Esophagus muscularis mucosa (tissue), 4 donors: ENCODE measurements at regions not wholly inside any gene's neighbourhood (a gene's known extent, or its start where the extent isn't known, plus 50 kb on each side); places are given as distances from the start of the nearest gene placed in this dataset.

Experiments
- DNase-seq: peaks from one replicate; pipeline ENCODE4 v3.0.0-alpha.2; 2017; ENCODE audit errors: extremely low spot score
- H3K27ac ChIP-seq, 4 donors: fragments of 200-600 bp; sonication (generic); replicated peaks in 1 of 4; 1 replicate in 3 of 4; 2 replicates in 1 of 4; pipeline ENCODE4 v1.5.1; 2016 to 2019; ENCODE audit warnings: mild to moderate bottlenecking in 1 of 4
- H3K27me3 ChIP-seq, 4 donors: fragments of 200-600 bp; sonication (generic); one replicate each; pipeline versions ENCODE4 v1.5.1 to v1.6.0; 2016 to 2019
- H3K36me3 ChIP-seq, 4 donors: fragments of 200-600 bp; sonication (generic); one replicate each; pipeline ENCODE4 v1.5.1; 2016 to 2019
- H3K4me1 ChIP-seq, 4 donors: fragments of 200-600 bp; sonication (generic); one replicate each; pipeline ENCODE4 v1.5.1; 2016 to 2019
- H3K4me3 ChIP-seq, 4 donors: fragments of 200-600 bp; sonication (generic); 1 replicate in 2 of 4; 2 replicates in 2 of 4; pipeline ENCODE4 v1.5.1; 2016 to 2019; ENCODE audit warnings: mild to moderate bottlenecking in 4 of 4, moderate library complexity in 1 of 4
- H3K9me3 ChIP-seq, 4 donors: fragments of 200-600 bp; sonication (generic); 1 replicate in 3 of 4; 2 replicates in 1 of 4; pipeline ENCODE4 v1.5.1; 2016 to 2019
- CTCF ChIP-seq, 3 experiments: fragments of 200-600 bp in 2 of 3; fragments of 450-650 bp in 1 of 3; sonication (generic) in 2 of 3; IDR thresholded peaks; one replicate each; pipeline ENCODE4 v1.5.1; 2017 to 2019; ENCODE audit warnings: antibody characterized with exemption in 3 of 3, mild to moderate bottlenecking in 2 of 3, moderate library complexity in 1 of 3
- EP300 ChIP-seq: sonication (generic); formaldehyde crosslinking; IDR thresholded peaks from one replicate; pipeline ENCODE4 v1.6.1; 2017; ENCODE audit warnings: antibody characterized with exemption
- POLR2A ChIP-seq: fragments of 450-650 bp; IDR thresholded peaks from one replicate; pipeline ENCODE4 v1.6.1; 2017; ENCODE audit warnings: antibody characterized with exemption, moderate library complexity, mild to moderate bottlenecking, low read depth
- POLR2AphosphoS5 ChIP-seq, 2 donors: sonication (generic); formaldehyde crosslinking; IDR thresholded peaks; one replicate each; pipeline ENCODE4 v1.6.1; 2017; ENCODE audit warnings: antibody characterized with exemption in 2 of 2
- WGBS: methylation state at CpG from one replicate; pipeline ENCODE4 v1.1.5; 2018; 5-methylcytosine and 5-hydroxymethylcytosine counted together
- intact Hi-C: fragments of 100-400 bp; cut with DNase I; formaldehyde crosslinking; loops from one replicate; pipeline ENCODE4 v1.15.1; 2023

- H3K4me1 ChIP-seq = no peaks in the 10 kb centered on the region
- no peak for DNase-seq
- WGBS = 67% methylated on average over 1 of the region's 1 CpG
- no peak overlapping the region for H3K4me3 ChIP-seq
- TF ChIP-seq CTCF (IDR thresholded peaks at IDR 0.05) (no peak), POLR2AphosphoS5 (IDR thresholded peaks at IDR 0.05) (no peak), EP300 (no peak), POLR2A (no peak)
- H3K9me3 ChIP-seq = no peaks in the 10 kb centered on the region
- no peaks in the 10 kb centered on the region for H3K36me3 ChIP-seq
- H3K27ac ChIP-seq = no peak overlapping the region
- no peaks in the 10 kb centered on the region for H3K27me3 ChIP-seq
- intact Hi-C loops = no loop called here
Measured at GRCh38 chr21:31397939-31398338, 53.9 kb upstream of the TIAM1 start.

GRCh38 chr21:31397515-31397926 lies 53.5 kb upstream of the TIAM1 start:
- Histone ChIP-seq H3K4me1 (no peaks in the 10 kb centered on the region), H3K27me3 (no peaks in the 10 kb centered on the region), H3K9me3 (no peaks in the 10 kb centered on the region), H3K36me3 (no peaks in the 10 kb centered on the region), H3K27ac (no peak overlapping the region), H3K4me3 (no peak overlapping the region)
- TF ChIP-seq CTCF (IDR thresholded peaks at IDR 0.05) (no peak), POLR2AphosphoS5 (IDR thresholded peaks at IDR 0.05) (no peak), POLR2A (no peak), EP300 (no peak)
- intact Hi-C loops = no loop called here
- WGBS = 26% methylated on average over 5 of the region's 5 CpGs
- DNase-seq = no peak

- no peak for DNase-seq
- Histone ChIP-seq H3K27me3 (no peaks in the 10 kb centered on the region), H3K4me1 (no peaks in the 10 kb centered on the region), H3K36me3 (no peaks in the 10 kb centered on the region), H3K27ac (no peak overlapping the region), H3K4me3 (no peak overlapping the region), H3K9me3 (no peaks in the 10 kb centered on the region)
- WGBS = 81% methylated on average over 5 of the region's 5 CpGs
- TF ChIP-seq CTCF (IDR thresholded peaks at IDR 0.05) (no peak), POLR2AphosphoS5 (IDR thresholded peaks at IDR 0.05) (no peak), POLR2A (no peak), EP300 (no peak)
- intact Hi-C loops = no loop called here
Measured at GRCh38 chr21:31397030-31397429, 53.0 kb upstream of the TIAM1 start.

- H3K9me3 ChIP-seq = no peaks in the 10 kb centered on the region
- no peaks in the 10 kb centered on the region for H3K36me3 ChIP-seq
- TF ChIP-seq EP300 (no peak), POLR2A (no peak), CTCF (IDR thresholded peaks at IDR 0.05) (no peak), POLR2AphosphoS5 (IDR thresholded peaks at IDR 0.05) (no peak)
- no peaks in the 10 kb centered on the region for H3K27me3 ChIP-seq
- no peak overlapping the region for H3K27ac ChIP-seq
- H3K4me3 ChIP-seq = no peak overlapping the region
- 93% methylated on average over 4 of the region's 4 CpGs for WGBS
- DNase-seq = no peak
- intact Hi-C loops = no loop called here
- H3K4me1 ChIP-seq = no peaks in the 10 kb centered on the region
Measured at GRCh38 chr21:31396399-31396798, 52.3 kb upstream of the TIAM1 start.

GRCh38 chr21:31395791-31396190 lies 51.7 kb upstream of the TIAM1 start:
- H3K36me3 ChIP-seq = no peaks in the 10 kb centered on the region
- no peak for TF ChIP-seq POLR2AphosphoS5 (IDR thresholded peaks at IDR 0.05)
- WGBS = 89% methylated on average over 2 of the region's 2 CpGs

More at GRCh38 chr21:31395791-31396190, 51.7 kb upstream of the TIAM1 start:
- no peak overlapping the region for H3K27ac ChIP-seq
- no peak overlapping the region for H3K4me3 ChIP-seq
- DNase-seq = no peak
- no peaks in the 10 kb centered on the region for H3K9me3 ChIP-seq
- H3K4me1 ChIP-seq = no peaks in the 10 kb centered on the region
- intact Hi-C loops = no loop called here
- no peaks in the 10 kb centered on the region for H3K27me3 ChIP-seq
